ENCODE measurements at regions not wholly inside any gene's neighbourhood (a gene's known extent, or its start where the extent isn't known, plus 50 kb on each side); places are given as distances from the start of the nearest gene placed in this dataset.

- Histone ChIP-seq H3F3A (ENCODE audit: low read length, unreplicated experiment) (no peaks in the 10 kb centered on the region), H3K9me2 (replicated peaks; ENCODE audit: low read length) (no peaks in the 10 kb centered on the region), H3K79me2 (ENCODE audit: low read length) (no peaks in the 10 kb centered on the region), H2AFZ (ENCODE audit: low read length) (no peak overlapping the region), H3K9ac (ENCODE audit: low read length) (no peak overlapping the region), H3K27ac (ENCODE audit: low read length) (no peak overlapping the region), H4K20me1 (ENCODE audit: low read length) (no peaks in the 10 kb centered on the region), H3K36me3 (ENCODE audit: low read depth, low read length) (no peaks in the 10 kb centered on the region), H3K9me3 (ENCODE audit: low read length) (no peaks in the 10 kb centered on the region), H3K4me3 (ENCODE audit: low read length) (no peak overlapping the region), H3K4me2 (ENCODE audit: low read length) (no peak overlapping the region), H3K4me1 (ENCODE audit: insufficient read depth, low read length) (no peaks in the 10 kb centered on the region), H3K27me3 (ENCODE audit: low read length) (peaks cover 90% of the 10 kb centered on the region)
- BruUV-seq (replicated peaks), result no TSS peak
- ChIA-PET POLR2A (ENCODE audit: unreplicated experiment) (no interaction called here), CTCF (no interaction called here)
- no peak for ATAC-seq
- intact Hi-C loops (cut with micrococcal nuclease), result no loop called here
- DNase-seq, result no peak
- TF ChIP-seq CTCF (conservative IDR thresholded peaks at IDR 0.05; ENCODE audit: low read depth, low read length) (no peak), EZH2phosphoT487 (IDR thresholded peaks at IDR 0.05; ENCODE audit: borderline replicate concordance, low read length) (no peak), EZH2 (IDR thresholded peaks at IDR 0.05; ENCODE audit: low read length, unreplicated experiment) (no peak)
Measured at GRCh38 chr17:77794846-77795245, 163.7 kb upstream of the TNRC6C start.

GRCh38 chr17:77795685-77796084 lies 162.8 kb upstream of the TNRC6C start:
- POLR2A ChIA-PET (ENCODE audit: unreplicated experiment), result no interaction called here
- Histone ChIP-seq H3K36me3 (ENCODE audit: low read depth, low read length) (no peaks in the 10 kb centered on the region), H3K27ac (ENCODE audit: low read length) (no peak overlapping the region), H2AFZ (ENCODE audit: low read length) (no peak overlapping the region), H3K79me2 (ENCODE audit: low read length) (no peaks in the 10 kb centered on the region), H3K4me2 (ENCODE audit: low read length) (no peak overlapping the region), H3K27me3 (ENCODE audit: low read length) (peaks cover 88% of the 10 kb centered on the region), H3K9me2 (replicated peaks; ENCODE audit: low read length) (no peaks in the 10 kb centered on the region), H3K4me3 (ENCODE audit: low read length) (no peak overlapping the region), H3F3A (ENCODE audit: low read length, unreplicated experiment) (no peaks in the 10 kb centered on the region), H3K9ac (ENCODE audit: low read length) (no peak overlapping the region), H3K9me3 (ENCODE audit: low read length) (no peaks in the 10 kb centered on the region), H3K4me1 (ENCODE audit: insufficient read depth, low read length) (no peaks in the 10 kb centered on the region), H4K20me1 (ENCODE audit: low read length) (no peaks in the 10 kb centered on the region)
- intact Hi-C loops (cut with micrococcal nuclease), result no loop called here
- no peak for ATAC-seq
- no TSS peak for BruUV-seq (replicated peaks)
- CTCF ChIA-PET, result no interaction called here
- DNase-seq, result no peak
- TF ChIP-seq CTCF (conservative IDR thresholded peaks at IDR 0.05; ENCODE audit: low read depth, low read length), result no peak
- TF ChIP-seq EZH2phosphoT487 (IDR thresholded peaks at IDR 0.05; ENCODE audit: borderline replicate concordance, low read length), result no peak
- no peak for TF ChIP-seq EZH2 (IDR thresholded peaks at IDR 0.05; ENCODE audit: low read length, unreplicated experiment)

- Histone ChIP-seq H3K4me2 (ENCODE audit: low read length) (no peak overlapping the region), H3K9ac (ENCODE audit: low read length) (no peak overlapping the region), H3F3A (ENCODE audit: low read length, unreplicated experiment) (no peaks in the 10 kb centered on the region), H3K79me2 (ENCODE audit: low read length) (no peaks in the 10 kb centered on the region), H3K9me3 (ENCODE audit: low read length) (no peaks in the 10 kb centered on the region), H3K4me1 (ENCODE audit: insufficient read depth, low read length) (no peaks in the 10 kb centered on the region), H3K27me3 (ENCODE audit: low read length) (peaks cover 90% of the 10 kb centered on the region), H3K36me3 (ENCODE audit: low read depth, low read length) (no peaks in the 10 kb centered on the region), H4K20me1 (ENCODE audit: low read length) (no peaks in the 10 kb centered on the region), H3K4me3 (ENCODE audit: low read length) (no peak overlapping the region), H2AFZ (ENCODE audit: low read length) (no peak overlapping the region), H3K27ac (ENCODE audit: low read length) (no peak overlapping the region), H3K9me2 (replicated peaks; ENCODE audit: low read length) (no peaks in the 10 kb centered on the region)
- intact Hi-C loops (cut with micrococcal nuclease), result no loop called here
- CTCF ChIA-PET, result no interaction called here
- DNase-seq (no peak), ATAC-seq (no peak)
- TF ChIP-seq EZH2phosphoT487 (IDR thresholded peaks at IDR 0.05; ENCODE audit: borderline replicate concordance, low read length) (no peak), EZH2 (IDR thresholded peaks at IDR 0.05; ENCODE audit: low read length, unreplicated experiment) (no peak), CTCF (conservative IDR thresholded peaks at IDR 0.05; ENCODE audit: low read depth, low read length) (no peak)
- no TSS peak for BruUV-seq (replicated peaks)
- POLR2A ChIA-PET (ENCODE audit: unreplicated experiment), result no interaction called here
Measured at GRCh38 chr17:77796176-77796860, 162.2 kb upstream of the TNRC6C start.

Data from PC-3 (cell line).